Hematopoietic multipotent progenitor cell treated with erythropoietin and hydrocortisone succinate and interleukin-3 and kit ligand, for 15 days (in vitro differentiated cells): ENCODE measurements at regions not wholly inside any gene's neighbourhood (a gene's known extent, or its start where the extent isn't known, plus 50 kb on each side); places are given as distances from the start of the nearest gene placed in this dataset.

Experiments used
- DNase-seq: peaks from one replicate; pipeline ENCODE4 v3.0.0-alpha.2; 2015; ENCODE audit warnings: low spot score

DNA sequence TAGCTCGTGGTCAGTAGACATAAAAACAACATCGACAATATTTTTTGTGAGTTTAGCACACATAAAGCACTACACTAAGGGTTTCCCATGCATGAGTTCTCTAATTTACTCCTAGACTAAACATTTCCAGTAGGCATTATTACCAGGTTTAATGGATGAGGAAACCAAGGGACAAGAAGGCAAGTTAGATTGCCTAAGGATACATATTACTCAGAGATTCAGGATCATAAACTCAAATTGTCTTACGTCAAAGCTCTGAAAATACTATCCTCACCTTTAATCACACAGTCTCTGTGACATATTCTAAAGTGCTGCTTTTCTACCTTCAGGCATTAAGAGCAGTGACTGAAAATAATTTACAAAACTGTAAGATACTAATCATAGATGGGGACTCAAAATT lies 655.3 kb downstream of the SLC16A7 start:
- no peak for DNase-seq

DNA sequence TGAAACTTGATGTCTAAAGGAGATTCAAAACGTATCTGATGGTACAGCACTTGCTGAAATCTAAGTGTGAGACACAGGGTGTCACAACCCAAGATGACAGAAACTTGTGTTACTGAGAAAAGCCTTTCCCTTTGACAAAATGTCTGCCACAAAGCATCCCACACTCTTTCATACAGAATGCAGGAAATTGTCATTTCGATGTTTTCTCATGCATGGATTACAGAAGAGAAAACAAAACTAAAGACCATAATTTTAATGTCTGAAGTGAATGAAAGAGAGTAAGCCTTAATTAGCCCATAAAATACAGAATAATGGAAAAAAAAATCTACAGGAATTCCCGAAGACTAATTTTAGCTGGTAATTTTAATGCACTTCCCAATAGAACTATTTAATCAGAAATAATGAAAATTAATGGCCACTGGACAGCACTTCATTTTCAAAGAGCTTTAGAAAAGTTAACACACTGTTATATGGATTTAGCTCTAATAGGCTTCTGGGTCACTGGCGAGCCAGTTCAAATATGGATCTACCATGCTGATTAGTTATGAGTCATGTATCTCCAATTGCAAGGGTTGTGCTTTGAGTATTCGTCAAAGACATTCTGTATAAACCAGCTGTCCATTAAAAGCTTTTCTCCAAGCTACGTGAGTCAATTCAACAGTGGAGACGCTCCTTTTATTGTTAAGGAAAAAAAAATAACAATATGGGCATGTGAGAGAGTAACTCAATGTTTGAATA lies 656.7 kb downstream of the SLC16A7 start:
- DNase-seq, result no peak

DNA sequence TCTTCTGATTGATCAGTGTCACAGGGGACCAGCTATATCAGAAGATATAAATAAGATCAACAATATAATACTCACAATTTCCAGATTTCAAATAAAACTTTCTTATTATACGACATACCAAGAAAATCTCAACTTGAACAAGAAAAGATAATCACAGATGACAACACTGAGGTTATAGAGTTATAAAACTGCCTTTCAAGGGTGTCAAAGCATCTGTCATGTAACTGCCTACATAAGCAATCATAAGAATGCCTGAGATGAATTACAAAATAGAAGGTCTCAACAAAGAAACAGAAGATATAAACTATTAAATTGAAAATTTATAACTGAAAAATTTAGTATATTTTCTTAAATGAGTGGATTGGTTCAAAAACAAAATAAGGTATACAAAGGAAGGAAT lies 659.2 kb downstream of the SLC16A7 start:
- no peak for DNase-seq

DNA sequence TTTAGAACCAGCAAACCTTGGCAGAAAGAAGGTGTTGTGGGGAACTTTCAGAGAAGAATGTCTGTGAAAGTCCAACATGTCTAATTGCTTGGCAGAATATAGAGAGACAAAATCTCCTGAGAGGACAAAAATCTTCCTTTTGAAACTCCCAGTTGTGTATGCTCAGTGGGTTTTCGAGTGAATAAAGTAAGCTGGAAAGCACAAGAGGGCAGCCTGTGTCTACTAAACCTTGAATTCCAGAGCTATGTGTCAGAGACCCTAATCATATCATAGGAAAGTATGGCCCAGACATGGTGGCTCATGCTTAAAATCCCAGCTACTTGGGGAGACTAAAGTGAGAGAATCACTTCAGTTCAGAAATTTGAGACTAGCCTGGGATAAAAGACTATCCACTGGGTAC lies 661.2 kb downstream of the SLC16A7 start:
- DNase-seq, result no peak

DNA sequence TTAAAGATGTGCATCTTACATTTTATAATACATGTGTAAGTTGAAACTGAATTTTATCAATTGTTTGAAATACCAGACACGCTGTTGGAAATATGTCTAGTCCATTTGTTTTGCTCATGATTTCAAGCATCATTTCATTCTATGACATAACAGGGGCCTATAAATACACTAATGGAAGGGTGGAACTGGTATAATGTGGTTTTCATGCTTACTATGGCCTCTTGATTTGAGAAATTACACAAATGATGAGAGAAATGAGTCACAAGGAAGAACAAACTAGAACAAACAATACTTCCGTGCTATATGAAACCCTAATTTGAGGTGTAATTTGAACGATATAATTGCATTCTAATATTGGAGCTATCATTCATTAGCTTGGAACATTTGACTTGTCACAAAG lies 663.4 kb downstream of the SLC16A7 start:
- DNase-seq, result no peak

DNA sequence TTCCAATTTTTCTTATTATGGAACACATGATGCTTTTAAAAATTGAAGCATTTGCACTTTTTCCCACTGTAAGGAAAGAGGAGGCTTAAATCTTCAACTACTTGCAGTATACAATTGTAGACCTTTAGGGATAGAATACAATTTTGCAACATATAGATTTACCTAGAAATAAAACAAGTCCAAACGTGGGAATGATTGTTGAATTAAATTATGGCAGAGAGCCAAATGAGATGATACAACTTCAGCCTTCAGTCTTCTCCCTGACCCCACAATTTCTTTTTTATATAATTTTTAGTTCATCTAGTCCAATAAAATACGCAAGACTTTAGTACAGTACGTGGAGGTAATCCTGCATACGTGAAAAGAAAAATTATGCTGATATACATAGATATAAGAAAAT lies 666.5 kb downstream of the SLC16A7 start:
- no peak for DNase-seq

DNA sequence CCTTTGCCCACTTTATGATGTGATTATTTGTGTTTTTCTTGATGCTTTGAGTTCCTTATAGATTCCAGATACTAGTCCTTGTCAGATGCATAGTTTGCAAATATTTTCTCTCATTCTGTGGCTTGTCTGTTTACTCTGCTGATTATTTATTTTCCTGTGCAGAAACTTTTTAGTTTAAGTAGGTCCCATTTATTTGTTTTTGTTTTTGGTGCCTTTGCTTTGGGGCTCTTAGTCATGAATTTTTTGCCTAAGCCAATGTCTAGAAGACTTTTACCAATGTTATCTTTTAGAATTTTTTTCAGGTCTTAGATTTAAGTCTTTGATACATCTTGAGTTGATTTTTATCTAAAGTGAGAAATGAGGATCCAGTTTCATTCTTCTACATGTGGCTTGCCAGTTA lies 667.3 kb downstream of the SLC16A7 start:
- DNase-seq, result no peak

DNA sequence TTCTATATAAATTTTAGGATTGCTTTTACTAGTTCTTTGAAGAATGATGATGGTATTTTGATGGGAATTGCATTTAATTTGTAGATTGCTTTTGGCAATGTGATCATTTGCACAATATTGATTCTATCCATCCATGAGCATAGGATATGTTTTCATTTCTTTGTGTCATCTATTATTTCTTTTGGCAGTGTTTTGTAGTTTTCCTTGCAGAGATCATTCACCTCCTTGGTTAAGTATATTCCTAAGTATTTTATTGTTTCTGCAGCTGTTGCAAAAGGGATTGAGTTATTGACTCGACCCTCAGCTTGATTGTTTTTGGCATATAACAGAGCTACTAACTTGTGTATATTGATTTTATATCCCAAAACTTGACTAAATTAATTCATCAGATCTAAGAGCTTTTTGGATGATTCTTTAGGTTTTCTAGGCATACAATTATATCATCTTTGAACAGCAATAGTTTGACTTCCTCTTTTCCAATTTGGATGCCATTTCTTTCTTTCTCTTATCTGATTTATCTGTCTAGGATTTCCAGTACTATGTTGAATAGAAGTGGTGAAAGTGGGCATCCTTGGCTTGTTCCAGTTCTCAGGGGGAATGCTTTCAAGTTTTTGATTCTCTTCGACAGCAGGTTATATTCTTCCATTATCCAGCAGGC lies 668.1 kb downstream of the SLC16A7 start:
- DNase-seq, result no peak

DNA sequence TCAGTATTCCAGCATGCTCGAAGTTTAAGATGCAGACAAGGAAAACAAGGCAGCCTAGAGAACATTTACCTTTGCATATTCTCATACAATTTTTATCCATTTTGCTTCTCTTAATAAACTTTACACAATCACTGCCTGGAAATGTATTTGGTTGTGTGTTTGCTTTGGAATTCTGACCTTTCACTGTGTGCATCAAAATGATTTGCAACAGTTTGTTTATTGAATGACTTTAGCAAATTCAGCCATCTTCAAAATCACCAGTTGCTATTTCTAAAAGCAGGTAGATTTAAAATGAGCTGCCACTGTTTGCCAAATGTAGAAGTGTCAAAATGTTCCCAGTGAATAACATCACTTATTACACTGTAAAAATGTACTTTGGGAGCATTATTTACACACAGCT lies 669.9 kb downstream of the SLC16A7 start:
- DNase-seq, result no peak

DNA sequence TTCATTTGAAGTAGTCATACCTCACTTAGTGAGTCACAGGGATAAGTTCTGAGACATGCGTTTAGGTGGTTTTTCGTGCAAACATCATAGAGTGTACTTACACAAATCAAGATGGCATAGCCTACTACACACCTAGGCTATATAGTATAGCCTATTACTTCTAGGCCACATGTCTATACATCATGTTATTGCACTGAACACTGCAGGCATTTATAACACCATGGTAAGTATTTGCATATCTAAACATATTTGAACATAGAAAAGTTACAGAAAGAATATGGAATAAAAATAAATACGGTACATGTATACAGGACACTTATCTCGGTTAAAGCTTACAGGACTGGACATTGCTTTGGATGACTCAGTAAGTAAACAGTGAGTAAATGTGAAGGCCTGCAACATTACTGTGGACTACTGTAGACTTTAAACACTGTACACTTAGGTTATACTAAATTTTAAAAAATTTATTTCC lies 670.6 kb downstream of the SLC16A7 start:
- DNase-seq, result no peak

DNA sequence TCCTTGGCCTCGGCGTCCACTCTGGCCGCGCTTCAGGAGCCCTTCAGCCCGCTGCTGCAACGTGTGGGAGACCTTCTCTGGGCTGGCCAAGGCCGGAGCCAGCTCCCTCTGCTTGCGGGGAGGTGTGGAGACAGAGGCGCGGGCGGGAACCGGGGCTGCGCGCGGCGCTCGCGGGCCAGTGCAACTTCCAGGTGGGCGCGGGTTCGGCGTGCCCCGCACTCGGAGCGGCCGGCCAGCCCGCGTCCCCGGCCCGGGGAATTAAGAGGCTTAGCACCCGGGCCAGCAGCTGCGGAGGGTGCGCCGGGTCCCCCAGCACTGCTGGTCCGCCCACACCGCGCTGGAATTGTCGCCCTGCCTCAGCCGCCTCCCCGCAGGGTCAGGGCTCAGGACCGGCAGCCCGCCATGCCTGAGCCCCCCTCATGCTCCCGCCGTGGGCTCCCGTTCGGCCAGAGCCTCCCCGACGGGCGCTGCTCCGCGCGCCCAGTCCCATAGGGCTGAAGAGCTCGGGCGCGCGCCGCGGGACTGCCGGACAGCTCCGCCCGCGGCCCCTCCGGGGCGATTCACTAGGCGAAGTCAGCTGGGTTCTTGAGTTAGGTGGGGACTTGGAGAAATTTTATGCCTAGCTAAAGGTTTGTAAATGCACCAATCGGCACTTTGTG lies 673.9 kb downstream of the SLC16A7 start:
- DNase-seq, result no peak

DNA sequence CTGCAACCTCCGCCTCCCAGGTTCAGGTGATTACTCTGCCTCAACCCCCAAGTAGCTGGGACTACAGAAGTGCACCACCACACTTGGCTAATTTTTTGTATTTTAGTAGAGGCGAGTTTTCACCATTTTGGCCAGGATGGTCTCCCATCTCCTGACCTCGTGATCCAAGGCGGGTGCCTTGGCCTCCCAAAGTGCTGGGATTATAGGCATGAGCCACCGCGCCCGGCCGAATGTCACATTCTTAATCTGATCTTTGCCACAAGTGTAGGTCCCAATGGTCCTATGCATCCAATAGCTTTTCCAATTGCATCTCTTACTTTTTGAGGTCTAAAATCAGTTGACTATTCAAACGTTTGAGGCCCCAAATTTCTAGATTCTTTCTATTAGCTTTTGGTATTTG lies 676.0 kb downstream of the SLC16A7 start:
- DNase-seq, result no peak

DNA sequence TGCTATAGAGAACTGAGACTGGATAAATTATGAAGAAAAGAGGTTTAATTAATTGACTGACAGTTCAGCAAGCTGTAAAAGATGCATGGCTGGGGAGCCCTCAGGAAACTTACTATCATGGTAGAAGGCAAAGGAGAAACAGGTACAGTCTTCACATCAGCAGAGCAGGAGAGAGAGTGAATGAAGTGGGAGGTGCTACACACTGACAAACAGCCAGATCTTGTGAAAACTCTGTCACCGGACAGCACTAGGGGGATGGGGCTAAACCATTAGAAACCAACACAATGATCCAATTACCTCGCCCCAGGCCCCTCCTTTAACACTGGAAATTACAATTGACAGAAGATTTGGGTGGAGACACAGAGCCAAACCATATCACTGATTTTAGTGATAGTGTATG lies 682.4 kb downstream of the SLC16A7 start:
- DNase-seq, result no peak

DNA sequence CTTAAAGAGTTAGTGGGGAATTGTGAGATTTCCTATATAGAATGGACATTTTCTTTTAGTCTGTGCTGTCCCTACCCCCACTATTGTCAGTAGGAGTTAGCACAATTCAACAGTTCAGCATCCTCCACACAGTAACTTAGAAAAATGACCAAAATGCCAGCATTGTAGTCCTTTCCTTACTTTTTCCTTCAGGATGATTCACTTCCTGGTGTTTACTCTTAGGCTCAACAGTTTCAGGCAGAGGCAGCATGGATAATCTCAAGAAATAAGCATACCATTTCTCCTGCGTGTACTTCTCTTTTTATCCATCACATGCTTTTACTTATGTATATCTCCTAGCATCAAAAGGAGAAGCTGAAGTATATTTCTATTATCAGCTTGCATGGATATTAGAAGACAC lies 683.4 kb downstream of the SLC16A7 start:
- DNase-seq, result no peak

DNA sequence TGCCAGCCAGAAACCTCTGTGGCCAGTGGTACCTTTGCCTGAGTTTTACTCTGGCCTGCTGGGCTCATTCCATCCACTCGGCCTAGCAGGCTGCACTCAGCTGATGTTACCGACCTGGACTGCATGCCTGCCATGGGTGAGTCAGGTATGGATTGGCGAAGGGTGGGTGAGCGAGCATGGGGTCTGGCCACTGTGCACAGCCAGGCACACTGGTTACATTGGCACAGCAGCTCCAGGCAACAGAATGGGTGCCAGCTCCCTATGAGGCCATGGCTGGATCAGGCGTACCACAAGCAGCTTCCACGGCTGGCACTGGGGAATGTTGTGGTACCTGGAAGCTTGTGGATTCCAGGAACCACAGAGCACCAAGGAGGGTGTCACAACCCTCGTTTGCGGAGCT lies 685.7 kb downstream of the SLC16A7 start:
- no peak for DNase-seq

DNA sequence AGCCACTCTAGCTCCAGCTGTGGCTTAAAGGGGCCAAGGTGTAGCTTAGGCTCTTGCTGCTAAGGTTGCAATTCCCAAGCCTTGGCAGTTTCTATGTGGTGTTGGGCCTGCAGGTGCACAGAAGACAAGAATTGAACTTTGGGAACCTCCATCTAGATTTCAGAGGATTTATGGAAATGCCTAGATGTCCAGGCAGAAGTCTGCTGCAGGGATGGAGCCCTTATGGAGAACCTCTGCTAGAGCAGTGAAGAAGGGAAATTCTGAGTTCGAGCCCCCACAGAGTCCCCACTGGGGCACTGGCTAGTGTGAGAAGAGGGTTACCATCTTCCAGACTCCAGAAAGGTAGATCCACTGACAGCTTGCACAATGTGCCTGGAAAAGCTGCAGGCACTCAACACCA lies 694.7 kb downstream of the SLC16A7 start:
- no peak for DNase-seq

DNA sequence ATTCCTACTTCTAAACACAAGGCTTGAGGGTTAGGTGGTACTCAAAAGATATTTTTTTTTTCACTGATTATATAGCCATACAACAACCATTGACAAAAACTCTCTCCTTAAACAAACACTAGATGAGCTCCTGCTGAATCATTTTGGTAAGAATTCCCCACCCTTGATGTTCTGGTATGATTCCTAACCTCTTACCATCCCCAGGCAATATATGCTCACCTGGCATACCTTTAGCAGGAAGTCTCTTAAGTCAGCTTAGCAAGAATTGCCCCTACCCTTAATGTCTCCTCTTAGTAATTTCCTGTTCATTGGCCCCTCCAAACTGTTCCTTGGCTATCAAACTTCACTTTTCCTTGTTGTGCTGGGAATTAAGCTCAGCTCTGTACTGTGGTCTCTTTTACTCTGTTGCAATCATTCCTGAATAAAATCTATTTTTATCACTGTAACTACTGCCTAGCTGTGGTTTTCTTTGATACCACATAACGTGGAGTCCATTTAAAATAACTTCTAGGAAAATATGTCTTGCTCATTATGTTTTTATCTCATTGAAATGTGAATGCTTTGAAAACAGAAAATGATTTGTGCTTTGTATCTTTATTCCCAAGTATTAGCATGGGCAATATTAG lies 712.6 kb downstream of the SLC16A7 start:
- no peak for DNase-seq

DNA sequence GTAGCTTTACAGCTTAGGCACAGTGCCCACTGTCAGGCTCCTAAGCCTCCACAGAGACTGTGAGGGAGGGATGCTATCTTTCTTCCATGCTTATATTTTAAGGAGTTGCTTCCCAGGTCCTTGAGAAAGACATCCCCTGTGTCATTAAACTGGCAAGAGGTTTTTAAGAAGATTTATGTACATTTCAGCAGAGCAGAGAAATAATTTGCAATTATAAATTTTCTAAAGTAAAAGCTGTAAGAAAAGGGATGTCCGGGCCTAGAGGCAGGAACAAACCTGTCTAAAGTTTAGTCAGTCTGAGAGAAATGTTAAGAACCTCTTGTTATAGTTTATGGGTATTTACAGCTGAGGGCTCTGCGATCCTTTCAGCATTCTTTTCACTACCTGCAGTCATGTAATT lies 716.1 kb downstream of the SLC16A7 start:
- no peak for DNase-seq

DNA sequence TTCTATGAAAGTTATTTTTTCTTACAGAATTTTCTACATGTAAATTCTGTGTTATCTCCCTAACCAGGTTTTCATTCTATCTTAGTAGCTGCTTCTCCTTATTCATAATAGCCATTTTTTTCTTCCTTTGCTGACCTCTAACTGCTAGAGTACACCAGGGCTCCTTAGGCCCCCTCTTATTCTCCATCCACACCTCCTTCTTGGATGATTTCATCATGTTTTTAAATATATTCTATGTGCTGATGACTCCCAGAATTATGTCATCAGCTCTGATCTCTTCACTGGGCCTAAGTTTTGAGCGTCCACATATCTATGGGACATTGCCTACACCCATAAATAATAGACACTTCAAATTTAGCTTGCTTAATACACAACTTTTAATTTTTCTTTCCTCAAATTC lies 721.5 kb downstream of the SLC16A7 start:
- no peak for DNase-seq

DNA sequence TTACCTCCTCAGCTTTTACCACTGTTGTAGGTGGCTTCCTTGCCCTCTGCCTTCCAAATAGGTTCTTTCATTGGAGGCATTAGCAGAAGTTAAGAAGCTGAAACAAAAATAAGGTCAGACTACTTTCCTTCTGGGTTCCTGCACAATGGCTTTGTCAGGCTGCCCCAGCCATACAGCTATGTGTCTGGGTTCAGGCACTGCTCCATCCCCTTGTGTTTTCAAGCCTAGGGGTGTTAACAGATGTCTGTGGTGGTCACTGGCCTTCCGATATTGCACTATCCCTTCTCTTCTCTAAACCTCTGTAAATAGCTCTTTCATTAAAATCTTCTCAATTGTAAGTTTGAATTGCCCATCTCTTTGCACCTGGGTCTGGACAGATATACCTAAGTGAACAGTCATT lies 728.9 kb downstream of the SLC16A7 start:
- DNase-seq, result no peak

DNA sequence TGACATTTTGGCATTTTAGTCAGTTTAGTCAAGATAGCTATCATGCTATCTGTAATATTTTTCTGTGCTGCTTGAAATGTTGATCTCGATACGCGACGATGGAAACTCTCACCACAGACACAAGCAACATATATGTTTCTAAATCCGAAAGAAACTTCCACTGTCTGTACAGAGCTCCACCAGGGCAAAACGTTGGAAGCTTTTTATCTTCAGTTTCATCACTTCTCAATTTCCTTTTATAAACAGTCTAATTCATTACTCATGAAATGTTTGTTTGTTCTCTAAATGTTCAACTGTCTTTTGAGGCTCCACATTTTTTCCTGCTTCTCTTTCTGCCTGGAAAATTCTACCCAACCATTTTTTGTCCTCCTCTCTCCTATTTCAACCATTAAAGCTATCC lies 737.6 kb downstream of the SLC16A7 start:
- DNase-seq, result no peak

DNA sequence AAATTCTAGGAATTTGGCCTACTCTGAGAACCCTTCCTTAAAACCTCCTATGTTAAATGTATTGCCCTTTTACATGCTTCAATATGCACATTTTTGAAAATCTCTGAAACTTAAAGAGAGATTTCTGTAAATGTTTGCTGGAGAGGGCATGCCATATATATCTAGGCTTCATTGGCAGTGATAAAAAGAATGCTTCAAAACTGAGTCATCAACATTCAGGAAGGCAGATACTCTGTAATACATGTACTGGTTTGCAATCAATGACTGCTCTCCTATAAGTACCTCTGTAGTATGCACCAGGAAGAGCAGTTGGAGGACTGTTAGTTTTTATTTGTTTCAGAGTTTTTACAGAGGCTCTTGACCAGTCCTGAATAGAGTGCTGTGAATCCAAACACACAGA lies 739.9 kb downstream of the SLC16A7 start:
- no peak for DNase-seq
